Liver (tissue), 8 donors: ENCODE measurements at regions not wholly inside any gene's neighbourhood (a gene's known extent, or its start where the extent isn't known, plus 50 kb on each side); places are given as distances from the start of the nearest gene placed in this dataset.

ENCODE experiments used
- DNase-seq: peaks from one replicate; pipeline ENCODE4 v3.0.0-alpha.2; 2017; ENCODE audit warnings: low spot score
- H3K27ac ChIP-seq, 2 donors: one replicate each; pipeline ENCODE4 v1.7.0; 2013; ENCODE audit warnings: inconsistent platforms in 2 of 2, low read length in 2 of 2, control low read depth in 1 of 2, low read depth in 1 of 2, mild to moderate bottlenecking in 1 of 2
- H3K27me3 ChIP-seq, 4 donors: one replicate each; pipeline versions ENCODE4 v1.6.1 to v1.7.0; 2013; ENCODE audit warnings: low read length in 3 of 4, inconsistent platforms in 1 of 4, mild to moderate bottlenecking in 1 of 4, moderate library complexity in 1 of 4; ENCODE audit not compliant: control insufficient read depth in 4 of 4, insufficient read depth in 4 of 4
- H3K36me3 ChIP-seq, 4 donors: one replicate each; pipeline versions ENCODE4 v1.6.1 to v1.7.0; 2013; ENCODE audit warnings: low read length in 3 of 4, mild to moderate bottlenecking in 3 of 4, low read depth in 1 of 4, moderate library complexity in 1 of 4; ENCODE audit not compliant: control insufficient read depth in 4 of 4, insufficient read depth in 3 of 4
- H3K4me1 ChIP-seq, 4 donors: one replicate each; pipeline versions ENCODE4 v1.6.1 to v1.7.0; 2013; ENCODE audit warnings: low read length in 3 of 4, mild to moderate bottlenecking in 3 of 4, moderate library complexity in 1 of 4; ENCODE audit not compliant: control insufficient read depth in 4 of 4, insufficient read depth in 4 of 4
- H3K4me3 ChIP-seq, 3 donors: one replicate each; pipeline versions ENCODE4 v1.6.1 to v1.7.0; 2013; ENCODE audit warnings: low read length in 3 of 3, control low read depth in 1 of 3, low read depth in 1 of 3, mild to moderate bottlenecking in 1 of 3
- H3K9ac ChIP-seq, 2 donors: one replicate each; pipeline ENCODE4 v1.7.0; 2013; ENCODE audit warnings: low read length in 2 of 2, mild to moderate bottlenecking in 2 of 2, moderate library complexity in 2 of 2, control low read depth in 1 of 2, low read depth in 1 of 2
- H3K9me3 ChIP-seq, 4 donors: one replicate each; pipeline versions ENCODE4 v1.6.1 to v1.7.0; 2013; ENCODE audit warnings: low read length in 3 of 4; ENCODE audit not compliant: control insufficient read depth in 4 of 4
- EGR1 ChIP-seq, 2 donors: IDR thresholded peaks; 2 replicates each; pipeline ENCODE4 v1.6.1; 2016 to 2018; ENCODE audit warnings: antibody characterized with exemption in 2 of 2, low read depth in 2 of 2
- FOXA1 ChIP-seq: IDR thresholded peaks from 2 replicates; pipeline ENCODE4 v1.6.1; 2016; ENCODE audit warnings: antibody characterized with exemption
- FOXA2 ChIP-seq: IDR thresholded peaks from 2 replicates; pipeline ENCODE4 v1.6.1; 2016; ENCODE audit warnings: antibody characterized with exemption
- GABPA ChIP-seq, 2 donors: IDR thresholded peaks in 1 of 2; conservative IDR thresholded peaks in 1 of 2; 2 replicates each; pipeline ENCODE4 v1.6.1; 2016; ENCODE audit warnings: antibody characterized with exemption in 2 of 2, mild to moderate bottlenecking in 1 of 2, moderate library complexity in 1 of 2
- HNF4A ChIP-seq, 2 donors: conservative IDR thresholded peaks; 2 replicates each; pipeline ENCODE4 v1.6.1; 2016; ENCODE audit warnings: antibody characterized with exemption in 2 of 2, mild to moderate bottlenecking in 2 of 2
- HNF4G ChIP-seq: IDR thresholded peaks from 2 replicates; pipeline ENCODE4 v1.6.1; 2016; ENCODE audit warnings: antibody characterized with exemption
- JUND ChIP-seq, 2 donors: IDR thresholded peaks; 2 replicates each; pipeline ENCODE4 v1.6.1; 2016; ENCODE audit warnings: antibody characterized with exemption in 2 of 2
- NR2F2 ChIP-seq: IDR thresholded peaks from 2 replicates; pipeline ENCODE4 v1.6.1; 2016; ENCODE audit warnings: antibody characterized with exemption
- RAD21 ChIP-seq, 2 donors: IDR thresholded peaks; 2 replicates each; pipeline ENCODE4 v1.6.1; 2016; ENCODE audit warnings: antibody characterized with exemption in 2 of 2, mild to moderate bottlenecking in 2 of 2
- SP1 ChIP-seq: IDR thresholded peaks from 2 replicates; pipeline ENCODE4 v1.6.1; 2018; ENCODE audit warnings: antibody characterized with exemption, mild to moderate bottlenecking
- TAF1 ChIP-seq: conservative IDR thresholded peaks from 2 replicates; pipeline ENCODE4 v1.6.1; 2016; ENCODE audit warnings: antibody characterized with exemption, mild to moderate bottlenecking
- YY1 ChIP-seq: IDR thresholded peaks from 2 replicates; pipeline ENCODE4 v1.6.1; 2016; ENCODE audit warnings: antibody characterized with exemption, mild to moderate bottlenecking
- WGBS: extraction: QIAGEN DNeasy Blood & Tissue Kit; methylation state at CpG from one replicate; pipeline ENCODE4 v1.1.7; 2013; 5-methylcytosine and 5-hydroxymethylcytosine counted together
- TF ChIP-seq, protein P1 (sequence below): IDR thresholded peaks from 2 replicates; pipeline ENCODE4 v1.6.1; 2016; ENCODE audit warnings: antibody characterized with exemption, mild to moderate bottlenecking
- TF ChIP-seq, protein P2 (sequence below): fragments of 150-350 bp; IDR thresholded peaks from 2 replicates; pipeline ENCODE4 v1.5.1; 2017; ENCODE audit warnings: improper control_type of control experiment, low read depth, low read length; ENCODE audit not compliant: missing input control
- TF ChIP-seq, protein P3 (sequence below): IDR thresholded peaks from 2 replicates; pipeline ENCODE4 v1.6.1; 2016; ENCODE audit warnings: antibody characterized with exemption
- donor health status: healthy.
- donor health status: healthy.
- donor health status: healthy.
- donor health status: healthy.
- donor health status: healthy.

DNA sequence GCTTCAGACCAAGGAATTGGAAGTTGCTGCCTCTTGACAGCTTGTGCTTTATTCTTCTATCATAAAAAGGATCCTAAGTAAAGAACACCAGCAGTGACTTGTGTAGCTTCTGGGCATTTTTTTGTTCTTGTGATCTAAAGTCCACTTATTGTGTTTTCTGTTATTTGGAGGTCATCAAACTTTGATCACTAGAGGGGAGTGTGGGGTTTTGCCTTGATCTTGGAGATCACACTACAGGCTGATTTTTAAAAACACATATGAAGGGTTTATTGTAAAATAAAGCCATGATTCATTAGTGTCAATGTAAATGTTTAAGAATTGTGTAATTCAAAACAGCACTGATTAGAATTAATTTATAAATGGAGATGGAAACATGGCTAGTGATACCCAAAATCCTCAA lies 328.7 kb upstream of the EDNRB start:
- Histone ChIP-seq H3K27me3 (no peaks in the 10 kb centered on the region), H3K27ac (no peak overlapping the region), H3K9me3 (no peaks in the 10 kb centered on the region), H3K9ac (no peak overlapping the region), H3K36me3 (no peaks in the 10 kb centered on the region), H3K4me1 (no peaks in the 10 kb centered on the region), H3K4me3 (no peak overlapping the region)
- no peak for DNase-seq
- TF ChIP-seq RAD21 (IDR thresholded peaks at IDR 0.05): no peak
- no peak for TF ChIP-seq GABPA (IDR thresholded peaks at IDR 0.05 in 1 of 2, conservative IDR thresholded peaks at IDR 0.05 in 1 of 2)
- no peak for TF ChIP-seq TAF1
- TF ChIP-seq EGR1 (IDR thresholded peaks at IDR 0.05; ENCODE audit: low read depth in 2 of 2): no peak
- TF ChIP-seq, protein P1, sequence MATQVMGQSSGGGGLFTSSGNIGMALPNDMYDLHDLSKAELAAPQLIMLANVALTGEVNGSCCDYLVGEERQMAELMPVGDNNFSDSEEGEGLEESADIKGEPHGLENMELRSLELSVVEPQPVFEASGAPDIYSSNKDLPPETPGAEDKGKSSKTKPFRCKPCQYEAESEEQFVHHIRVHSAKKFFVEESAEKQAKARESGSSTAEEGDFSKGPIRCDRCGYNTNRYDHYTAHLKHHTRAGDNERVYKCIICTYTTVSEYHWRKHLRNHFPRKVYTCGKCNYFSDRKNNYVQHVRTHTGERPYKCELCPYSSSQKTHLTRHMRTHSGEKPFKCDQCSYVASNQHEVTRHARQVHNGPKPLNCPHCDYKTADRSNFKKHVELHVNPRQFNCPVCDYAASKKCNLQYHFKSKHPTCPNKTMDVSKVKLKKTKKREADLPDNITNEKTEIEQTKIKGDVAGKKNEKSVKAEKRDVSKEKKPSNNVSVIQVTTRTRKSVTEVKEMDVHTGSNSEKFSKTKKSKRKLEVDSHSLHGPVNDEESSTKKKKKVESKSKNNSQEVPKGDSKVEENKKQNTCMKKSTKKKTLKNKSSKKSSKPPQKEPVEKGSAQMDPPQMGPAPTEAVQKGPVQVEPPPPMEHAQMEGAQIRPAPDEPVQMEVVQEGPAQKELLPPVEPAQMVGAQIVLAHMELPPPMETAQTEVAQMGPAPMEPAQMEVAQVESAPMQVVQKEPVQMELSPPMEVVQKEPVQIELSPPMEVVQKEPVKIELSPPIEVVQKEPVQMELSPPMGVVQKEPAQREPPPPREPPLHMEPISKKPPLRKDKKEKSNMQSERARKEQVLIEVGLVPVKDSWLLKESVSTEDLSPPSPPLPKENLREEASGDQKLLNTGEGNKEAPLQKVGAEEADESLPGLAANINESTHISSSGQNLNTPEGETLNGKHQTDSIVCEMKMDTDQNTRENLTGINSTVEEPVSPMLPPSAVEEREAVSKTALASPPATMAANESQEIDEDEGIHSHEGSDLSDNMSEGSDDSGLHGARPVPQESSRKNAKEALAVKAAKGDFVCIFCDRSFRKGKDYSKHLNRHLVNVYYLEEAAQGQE: no peak
- no peak for TF ChIP-seq NR2F2
- no peak for TF ChIP-seq JUND (IDR thresholded peaks at IDR 0.05)
- TF ChIP-seq SP1: no peak
- TF ChIP-seq YY1: no peak
- no peak for TF ChIP-seq FOXA1
- TF ChIP-seq FOXA2: no peak
- TF ChIP-seq HNF4G: no peak
- TF ChIP-seq HNF4A (conservative IDR thresholded peaks at IDR 0.05): no peak

DNA sequence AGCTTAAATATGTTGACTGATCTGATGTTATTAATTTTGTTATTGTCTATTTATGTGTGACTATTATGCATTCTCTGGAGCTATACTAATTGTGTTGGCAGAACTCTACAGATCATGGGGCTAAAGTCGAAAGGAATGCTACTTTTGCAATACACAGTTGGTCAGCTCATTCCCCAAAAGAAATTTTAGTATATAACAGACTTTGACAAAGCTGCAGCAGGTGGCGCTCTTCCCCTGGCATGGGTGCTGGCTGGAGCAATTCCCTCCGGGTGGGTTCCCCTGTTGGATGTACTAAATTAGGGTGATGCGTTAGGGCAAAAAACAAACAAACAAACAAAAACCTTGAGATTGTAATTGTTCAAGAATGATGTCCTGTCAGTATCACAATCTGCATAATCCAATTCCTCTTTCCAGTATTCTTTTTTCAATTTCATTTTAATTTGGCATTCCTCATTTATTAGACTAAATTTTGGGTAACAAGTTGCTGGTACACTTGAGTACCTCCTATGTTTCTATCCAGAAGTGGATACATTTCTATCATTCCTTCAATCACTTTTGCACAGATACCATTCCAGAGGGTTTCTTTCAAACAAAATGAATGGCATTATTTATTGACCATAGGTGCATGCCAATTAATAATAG lies 322.8 kb upstream of the EDNRB start:
- Histone ChIP-seq H3K9ac (no peak overlapping the region), H3K4me3 (no peak overlapping the region), H3K36me3 (no peaks in the 10 kb centered on the region), H3K27me3 (no peaks in the 10 kb centered on the region), H3K4me1 (no peaks in the 10 kb centered on the region), H3K27ac (no peak overlapping the region), H3K9me3 (no peaks in the 10 kb centered on the region)
- TF ChIP-seq, protein P2, sequence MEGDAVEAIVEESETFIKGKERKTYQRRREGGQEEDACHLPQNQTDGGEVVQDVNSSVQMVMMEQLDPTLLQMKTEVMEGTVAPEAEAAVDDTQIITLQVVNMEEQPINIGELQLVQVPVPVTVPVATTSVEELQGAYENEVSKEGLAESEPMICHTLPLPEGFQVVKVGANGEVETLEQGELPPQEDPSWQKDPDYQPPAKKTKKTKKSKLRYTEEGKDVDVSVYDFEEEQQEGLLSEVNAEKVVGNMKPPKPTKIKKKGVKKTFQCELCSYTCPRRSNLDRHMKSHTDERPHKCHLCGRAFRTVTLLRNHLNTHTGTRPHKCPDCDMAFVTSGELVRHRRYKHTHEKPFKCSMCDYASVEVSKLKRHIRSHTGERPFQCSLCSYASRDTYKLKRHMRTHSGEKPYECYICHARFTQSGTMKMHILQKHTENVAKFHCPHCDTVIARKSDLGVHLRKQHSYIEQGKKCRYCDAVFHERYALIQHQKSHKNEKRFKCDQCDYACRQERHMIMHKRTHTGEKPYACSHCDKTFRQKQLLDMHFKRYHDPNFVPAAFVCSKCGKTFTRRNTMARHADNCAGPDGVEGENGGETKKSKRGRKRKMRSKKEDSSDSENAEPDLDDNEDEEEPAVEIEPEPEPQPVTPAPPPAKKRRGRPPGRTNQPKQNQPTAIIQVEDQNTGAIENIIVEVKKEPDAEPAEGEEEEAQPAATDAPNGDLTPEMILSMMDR: peak; percentile 27
- TF ChIP-seq RAD21 (IDR thresholded peaks at IDR 0.05): peak; percentile 66 to 78
- TF ChIP-seq, protein P3, sequence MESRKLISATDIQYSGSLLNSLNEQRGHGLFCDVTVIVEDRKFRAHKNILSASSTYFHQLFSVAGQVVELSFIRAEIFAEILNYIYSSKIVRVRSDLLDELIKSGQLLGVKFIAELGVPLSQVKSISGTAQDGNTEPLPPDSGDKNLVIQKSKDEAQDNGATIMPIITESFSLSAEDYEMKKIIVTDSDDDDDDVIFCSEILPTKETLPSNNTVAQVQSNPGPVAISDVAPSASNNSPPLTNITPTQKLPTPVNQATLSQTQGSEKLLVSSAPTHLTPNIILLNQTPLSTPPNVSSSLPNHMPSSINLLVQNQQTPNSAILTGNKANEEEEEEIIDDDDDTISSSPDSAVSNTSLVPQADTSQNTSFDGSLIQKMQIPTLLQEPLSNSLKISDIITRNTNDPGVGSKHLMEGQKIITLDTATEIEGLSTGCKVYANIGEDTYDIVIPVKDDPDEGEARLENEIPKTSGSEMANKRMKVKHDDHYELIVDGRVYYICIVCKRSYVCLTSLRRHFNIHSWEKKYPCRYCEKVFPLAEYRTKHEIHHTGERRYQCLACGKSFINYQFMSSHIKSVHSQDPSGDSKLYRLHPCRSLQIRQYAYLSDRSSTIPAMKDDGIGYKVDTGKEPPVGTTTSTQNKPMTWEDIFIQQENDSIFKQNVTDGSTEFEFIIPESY: no peak
- DNase-seq: peak; percentile 38
- WGBS: 4% methylated on average over 4 of the region's 4 CpGs
